Right cardiac atrium (tissue), 5 donors: ENCODE measurements at regions not wholly inside any gene's neighbourhood (a gene's known extent, or its start where the extent isn't known, plus 50 kb on each side); places are given as distances from the start of the nearest gene placed in this dataset.
"Not testable (repeated sequence)": the region's sequence is repeated elsewhere in the genome, so short reads cannot be mapped to it uniquely, and the experiment has no call there.

ENCODE experiments used
- ATAC-seq, 2 donors: fragments of 200-7000 bp; cut with Tn5 transposase; one replicate each; pipeline versions ENCODE4 v1.8.0 to v1.9.1; 2020; ENCODE audit warnings: moderate library complexity in 2 of 2, mild to moderate bottlenecking in 1 of 2
- DNase-seq, 3 donors: peaks; one replicate each; pipeline ENCODE4 v3.0.0-alpha.2; 2020
- H3K27ac ChIP-seq: one replicate; pipeline ENCODE4 v1.5.1; 2013; ENCODE audit warnings: mild to moderate bottlenecking, low read length, control low read depth, moderate library complexity
- H3K27me3 ChIP-seq: one replicate; pipeline ENCODE4 v1.6.1; 2013; ENCODE audit not compliant: control insufficient read depth, insufficient read depth
- H3K4me1 ChIP-seq: one replicate; pipeline ENCODE4 v1.6.1; 2013; ENCODE audit warnings: low read length; ENCODE audit not compliant: control insufficient read depth, insufficient read depth
- H3K4me3 ChIP-seq: one replicate; pipeline ENCODE4 v1.5.1; 2013; ENCODE audit warnings: low read length, control low read depth
- H3K9me3 ChIP-seq: one replicate; pipeline ENCODE4 v1.6.1; 2013; ENCODE audit warnings: low read length; ENCODE audit not compliant: control insufficient read depth
- WGBS: extraction: QIAGEN DNeasy Blood & Tissue Kit; methylation state at CpG from one replicate; pipeline ENCODE4 v1.1.7; 2013; 5-methylcytosine and 5-hydroxymethylcytosine counted together
- intact Hi-C, 4 donors: fragments of 100-400 bp; cut with DNase I; formaldehyde crosslinking; loops; one replicate each; pipeline versions ENCODE4 v1.11.0 to v1.14.0; 2022 to 2023
- donor health status: healthy with polysubstance abuse.
- donor health status: DM: no; HTN: yes; CAD: no.
- donor health status: DM: no; HTN: no; CAD: no.
- donor health status: DM: no; HTN: yes; CAD: no; lungs with severe emphysema.
- donor health status: DM: yes; HTN: yes; CAD: no.

GRCh38 chrX:125678258-125678657 is 358.6 kb downstream of the TEX13C start:
- Histone ChIP-seq H3K27me3 (no peaks in the 10 kb centered on the region), H3K27ac (no peak overlapping the region), H3K4me1 (no peaks in the 10 kb centered on the region), H3K4me3 (no peak overlapping the region), H3K9me3 (no peaks in the 10 kb centered on the region)
- ATAC-seq (no peak), DNase-seq (peak in 1 of 3 donors; percentile 12)
- 58% methylated on average over 3 of the region's 3 CpGs for WGBS
- intact Hi-C loops: no loop called here

- Histone ChIP-seq H3K27ac (no peak overlapping the region), H3K4me3 (no peak overlapping the region), H3K4me1 (no peaks in the 10 kb centered on the region), H3K27me3 (no peaks in the 10 kb centered on the region), H3K9me3 (no peaks in the 10 kb centered on the region)
- intact Hi-C loops: no loop called here
- DNase-seq (no peak), ATAC-seq (no peak)
Observed at GRCh38 chrX:125680366-125680765, 360.7 kb downstream of the TEX13C start.

DNA sequence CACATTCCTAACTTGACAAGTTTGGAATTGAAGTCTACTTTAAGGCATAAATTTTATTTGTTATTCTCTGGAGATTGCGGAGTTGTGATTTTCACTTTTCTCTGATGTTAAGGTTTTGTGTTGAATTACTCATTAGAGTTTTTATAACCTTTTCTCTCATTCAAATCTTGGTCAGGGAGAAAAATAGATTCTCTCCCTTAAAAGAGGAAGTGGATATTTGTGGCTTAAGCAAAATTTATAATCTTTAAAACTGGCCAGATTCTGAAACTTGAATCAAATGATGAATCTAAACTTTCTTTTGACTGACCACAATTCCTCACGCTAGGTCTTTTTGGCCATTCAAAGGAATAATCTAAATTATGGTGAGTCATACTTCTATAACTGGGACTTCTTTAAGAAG is 361.4 kb downstream of the TEX13C start:
- ATAC-seq (no peak), DNase-seq (no peak)
- intact Hi-C loops: no loop called here
- 86% methylated on average over 2 of the region's 2 CpGs for WGBS
- H3K27ac ChIP-seq: no peak overlapping the region
- H3K4me1 ChIP-seq: no peaks in the 10 kb centered on the region
- H3K9me3 ChIP-seq: no peaks in the 10 kb centered on the region
- H3K27me3 ChIP-seq: no peaks in the 10 kb centered on the region
- H3K4me3 ChIP-seq: no peak overlapping the region

DNA sequence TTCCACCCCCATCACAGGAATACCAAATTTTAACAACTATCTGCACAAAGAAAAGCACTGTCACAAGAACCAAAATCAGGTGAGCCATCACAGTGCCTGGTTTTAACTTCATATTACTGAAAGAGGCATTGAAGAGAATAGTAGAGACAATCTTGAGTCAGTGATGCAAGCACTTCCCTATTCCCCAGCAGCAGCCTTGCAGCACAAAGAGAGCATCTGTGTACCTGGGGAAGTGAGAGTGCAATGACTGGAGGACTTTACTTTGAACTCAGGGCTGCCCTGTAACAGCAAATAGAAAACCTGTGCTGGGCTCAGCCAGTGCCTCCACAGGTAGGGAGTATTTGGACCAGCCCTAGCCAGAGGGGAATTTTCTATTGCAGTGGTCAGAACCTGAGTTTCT is 361.8 kb downstream of the TEX13C start:
- no peaks in the 10 kb centered on the region for H3K27me3 ChIP-seq
- intact Hi-C loops: no loop called here
- DNase-seq: no peak
- H3K4me3 ChIP-seq: no peak overlapping the region
- no peaks in the 10 kb centered on the region for H3K9me3 ChIP-seq
- ATAC-seq: no peak
- H3K27ac ChIP-seq: no peak overlapping the region
- no peaks in the 10 kb centered on the region for H3K4me1 ChIP-seq

- intact Hi-C loops: not testable (repeated sequence)
Observed at GRCh38 chrX:125690522-125690921, 370.9 kb downstream of the TEX13C start.

DNA sequence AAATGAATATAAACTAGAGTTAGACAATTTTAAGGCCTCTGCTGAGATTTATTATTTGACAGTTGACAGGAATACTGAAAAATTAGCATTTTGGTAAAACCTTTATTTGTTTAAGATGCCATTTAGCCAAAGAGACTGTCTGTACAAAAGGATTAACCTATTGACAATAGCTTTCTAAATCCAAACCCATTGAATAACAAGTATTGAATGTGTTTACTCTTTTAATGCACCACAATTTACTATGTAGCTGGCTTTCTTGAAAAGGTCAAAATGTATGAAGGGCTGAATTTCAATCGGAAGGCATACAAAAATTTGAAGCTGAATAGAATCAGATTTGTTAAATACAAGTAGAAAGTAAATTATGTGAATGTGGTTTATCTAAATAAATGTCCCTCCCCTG is 374.5 kb downstream of the TEX13C start:
- H3K9me3 ChIP-seq: no peaks in the 10 kb centered on the region
- H3K27ac ChIP-seq: no peak overlapping the region
- no peaks in the 10 kb centered on the region for H3K4me1 ChIP-seq
- intact Hi-C loops: no loop called here
- ATAC-seq: no peak
- H3K4me3 ChIP-seq: no peak overlapping the region
- DNase-seq: no peak
- 60% methylated on average over 1 of the region's 1 CpG for WGBS
- H3K27me3 ChIP-seq: no peaks in the 10 kb centered on the region

More at GRCh38 chrX:125690522-125690921, 370.9 kb downstream of the TEX13C start:
- not testable (repeated sequence) for H3K4me1 ChIP-seq, ATAC-seq, H3K27me3 ChIP-seq, H3K4me3 ChIP-seq, H3K27ac ChIP-seq, H3K9me3 ChIP-seq
- DNase-seq: peak in 1 of 3 donors; percentile 51
- WGBS: 92% methylated on average over 33 of the region's 33 CpGs

- no peak overlapping the region for H3K4me3 ChIP-seq
- no peaks in the 10 kb centered on the region for H3K9me3 ChIP-seq
- ATAC-seq (no peak), DNase-seq (no peak)
- H3K27ac ChIP-seq: no peak overlapping the region
- WGBS: 49% methylated on average over 2 of the region's 2 CpGs
- no peaks in the 10 kb centered on the region for H3K4me1 ChIP-seq
- intact Hi-C loops: no loop called here
- H3K27me3 ChIP-seq: no peaks in the 10 kb centered on the region
Observed at GRCh38 chrX:125709074-125709473, 389.4 kb downstream of the TEX13C start.

- no peaks in the 10 kb centered on the region for H3K4me1 ChIP-seq
- H3K27ac ChIP-seq: no peak overlapping the region
- intact Hi-C loops: no loop called here
- H3K4me3 ChIP-seq: no peak overlapping the region
- H3K9me3 ChIP-seq: no peaks in the 10 kb centered on the region
- H3K27me3 ChIP-seq: no peaks in the 10 kb centered on the region
- no peak for ATAC-seq
- DNase-seq: no peak
- 88% methylated on average over 4 of the region's 4 CpGs for WGBS
Observed at GRCh38 chrX:125709532-125709931, 389.9 kb downstream of the TEX13C start.

- 87% methylated on average over 8 of the region's 8 CpGs for WGBS
- no peak overlapping the region for H3K4me3 ChIP-seq
- peak in 1 of 3 donors; percentile 9 for DNase-seq
- no peak overlapping the region for H3K27ac ChIP-seq
- ATAC-seq: no peak
- H3K4me1 ChIP-seq: no peaks in the 10 kb centered on the region
- H3K9me3 ChIP-seq: no peaks in the 10 kb centered on the region
- intact Hi-C loops: no loop called here
- H3K27me3 ChIP-seq: no peaks in the 10 kb centered on the region
Observed at GRCh38 chrX:125710403-125711062, 390.9 kb downstream of the TEX13C start.

DNA sequence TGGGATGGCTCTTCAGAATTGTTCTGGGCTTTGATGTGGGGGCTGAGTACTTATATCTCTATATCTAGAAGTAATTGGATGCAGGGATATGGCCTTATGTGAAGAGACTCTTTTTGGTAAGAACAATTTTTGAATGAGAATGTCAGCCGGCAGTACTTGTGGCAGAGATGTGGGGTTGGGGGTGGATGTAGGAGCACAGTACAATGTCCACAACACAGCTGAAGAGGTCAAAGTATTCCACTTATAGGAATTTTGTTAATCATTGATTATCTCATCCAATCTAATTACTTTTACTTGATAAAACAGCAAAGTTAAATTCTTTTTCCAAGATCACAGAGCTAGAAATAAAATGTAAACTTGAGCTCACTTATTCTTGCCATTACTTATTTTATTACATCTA is 391.4 kb downstream of the TEX13C start:
- Histone ChIP-seq H3K27ac (no peak overlapping the region), H3K27me3 (no peaks in the 10 kb centered on the region), H3K4me3 (no peak overlapping the region), H3K4me1 (no peaks in the 10 kb centered on the region), H3K9me3 (no peaks in the 10 kb centered on the region)
- no peak for ATAC-seq
- 90% methylated on average over 1 of the region's 1 CpG for WGBS
- intact Hi-C loops: no loop called here
- no peak for DNase-seq

DNA sequence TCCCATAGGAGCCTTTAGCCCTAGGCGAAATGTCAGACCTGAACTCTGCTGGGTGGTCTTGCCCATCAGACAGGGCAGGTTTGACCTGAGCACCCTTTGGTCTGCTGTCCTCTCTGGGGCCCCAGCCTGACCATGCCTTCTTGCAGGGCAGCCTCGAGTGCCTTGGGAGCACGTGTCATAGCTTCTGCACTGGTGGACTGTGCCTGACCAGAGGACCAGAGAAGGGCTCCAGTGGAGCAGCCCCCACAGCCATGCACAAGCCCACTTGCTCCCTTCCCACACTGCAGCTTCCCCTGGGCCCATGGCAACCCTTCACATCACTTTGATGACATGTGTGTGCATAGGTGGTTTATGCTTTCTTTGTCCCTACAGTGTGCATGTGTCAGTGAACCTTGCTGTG is 394.0 kb downstream of the TEX13C start:
- 40% methylated on average over 3 of the region's 3 CpGs for WGBS
- Histone ChIP-seq H3K27me3 (no peaks in the 10 kb centered on the region), H3K4me1 (no peaks in the 10 kb centered on the region), H3K27ac (no peak overlapping the region), H3K9me3 (no peaks in the 10 kb centered on the region), H3K4me3 (no peak overlapping the region)
- no peak for DNase-seq
- intact Hi-C loops: no loop called here
- no peak for ATAC-seq

DNA sequence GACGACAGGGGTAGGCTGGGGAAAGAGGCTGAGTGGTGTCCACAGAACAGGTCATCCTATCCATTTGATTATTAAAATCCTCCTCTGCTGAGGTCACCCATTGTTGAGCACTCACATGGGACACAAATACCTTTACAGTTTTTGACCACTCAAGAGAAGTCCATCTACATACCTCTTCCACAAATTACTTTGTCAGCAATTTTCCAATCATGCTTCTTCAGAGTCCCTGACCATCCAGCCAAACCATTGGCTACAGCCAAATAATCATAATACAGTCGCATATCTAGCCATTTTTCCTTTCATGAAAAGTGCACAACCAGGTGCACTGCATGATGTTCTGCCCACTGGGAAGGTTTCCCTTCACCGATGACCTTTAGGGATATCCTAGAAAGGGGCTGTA is 407.4 kb downstream of the TEX13C start:
- no peak for DNase-seq
- 74% methylated on average over 3 of the region's 3 CpGs for WGBS
- no peak for ATAC-seq

More for the DNA sequence above, 407.4 kb downstream of the TEX13C start:
- intact Hi-C loops: no loop called here
- no peak overlapping the region for H3K4me3 ChIP-seq
- H3K27me3 ChIP-seq: no peaks in the 10 kb centered on the region
- no peaks in the 10 kb centered on the region for H3K4me1 ChIP-seq
- no peak overlapping the region for H3K27ac ChIP-seq
- H3K9me3 ChIP-seq: no peaks in the 10 kb centered on the region
